Transverse colon (tissue), 4 donors: ENCODE measurements at regions not wholly inside any gene's neighbourhood (a gene's known extent, or its start where the extent isn't known, plus 50 kb on each side); places are given as distances from the start of the nearest gene placed in this dataset.

ENCODE experiments used
- DNase-seq: peaks from one replicate; pipeline ENCODE4 v3.0.0-alpha.2; 2019
- H3K27ac ChIP-seq, 4 donors: fragments of 200-600 bp; sonication (generic); 2 replicates each; pipeline ENCODE4 v1.5.1; 2016 to 2018; ENCODE audit warnings: inconsistent platforms in 4 of 4
- H3K27me3 ChIP-seq: fragments of 200-600 bp; sonication (generic); 2 replicates; pipeline ENCODE4 v1.5.1; 2017; ENCODE audit warnings: inconsistent platforms
- H3K36me3 ChIP-seq, 4 donors: fragments of 200-600 bp; sonication (generic); 2 replicates each; pipeline ENCODE4 v1.5.1; 2017 to 2019; ENCODE audit warnings: inconsistent platforms in 4 of 4
- H3K4me1 ChIP-seq, 4 donors: fragments of 200-600 bp; sonication (generic); 2 replicates each; pipeline ENCODE4 v1.5.1; 2017 to 2020; ENCODE audit warnings: inconsistent platforms in 4 of 4
- H3K4me3 ChIP-seq, 4 donors: fragments of 200-600 bp; sonication (generic); 1 replicate in 1 of 4; 2 replicates in 3 of 4; pipeline versions ENCODE4 v1.5.1 to v1.6.1; 2017 to 2019; ENCODE audit warnings: inconsistent platforms in 4 of 4
- H3K9me3 ChIP-seq, 2 donors: fragments of 200-600 bp; sonication (generic); 2 replicates each; pipeline ENCODE4 v1.5.1; 2017 to 2019; ENCODE audit warnings: inconsistent platforms in 2 of 2
- CTCF ChIP-seq, 5 experiments: fragments of 200-600 bp in 3 of 5; fragments of 450-650 bp in 2 of 5; sonication (generic) in 3 of 5; IDR thresholded peaks; 1 replicate in 2 of 5; 2 replicates in 3 of 5; pipeline ENCODE4 v1.5.1; 2016 to 2017; ENCODE audit warnings: antibody characterized with exemption in 5 of 5, inconsistent platforms in 3 of 5, mild to moderate bottlenecking in 2 of 5, moderate library complexity in 1 of 5
- EP300 ChIP-seq: sonication (generic); formaldehyde crosslinking; IDR thresholded peaks from one replicate; pipeline ENCODE4 v1.6.1; 2017; ENCODE audit warnings: antibody characterized with exemption, low read depth
- POLR2A ChIP-seq: fragments of 450-650 bp; IDR thresholded peaks from one replicate; pipeline ENCODE4 v1.6.1; 2016; ENCODE audit warnings: antibody characterized with exemption, mild to moderate bottlenecking, moderate library complexity
- POLR2AphosphoS5 ChIP-seq, 3 donors: sonication (generic); formaldehyde crosslinking; IDR thresholded peaks; one replicate each; pipeline ENCODE4 v1.6.1; 2016; ENCODE audit warnings: antibody characterized with exemption in 3 of 3
- WGBS, 2 donors: methylation state at CpG; one replicate each; pipeline ENCODE4 v1.1.5; 2018; ENCODE audit warnings: low coverage in 1 of 2; 5-methylcytosine and 5-hydroxymethylcytosine counted together
- in situ Hi-C, 4 donors: fragments of 200-750 bp; cut with MboI; loops; one replicate each; pipeline versions ENCODE4 v1.15.0 to v1.15.1; 2017; ENCODE audit warnings: low sequenced_read_pairs in 3 of 4, low pct_ligation_motif_present in 1 of 4, low pct_unique_long_range_greater_than_20kb in 1 of 4
- intact Hi-C: fragments of 100-400 bp; cut with DNase I; formaldehyde crosslinking; loops from one replicate; pipeline ENCODE4 v1.15.1; 2023; ENCODE audit warnings: low total_unique reads

GRCh38 chrX:40962793-40963407 lies 122.3 kb upstream of the USP9X start:
- intact Hi-C loops (no loop called here), in situ Hi-C loops (no loop called here)

GRCh38 chrX:40964008-40964407 lies 121.2 kb upstream of the USP9X start:
- Histone ChIP-seq H3K4me3 (no peak overlapping the region), H3K9me3 (no peaks in the 10 kb centered on the region), H3K27me3 (no peaks in the 10 kb centered on the region), H3K27ac (no peak overlapping the region), H3K4me1 (no peaks in the 10 kb centered on the region), H3K36me3 (no peaks in the 10 kb centered on the region)
- 86% methylated on average over 1 of the region's 1 CpG; no CpG with 5 or more reads in 1 of the 2 donors for WGBS, 2 donors
- intact Hi-C loops = no loop called here
- in situ Hi-C loops = no loop called here
- TF ChIP-seq POLR2A (no peak), EP300 (no peak), POLR2AphosphoS5 (IDR thresholded peaks at IDR 0.05) (no peak), CTCF (IDR thresholded peaks at IDR 0.05) (no peak)
- DNase-seq = no peak

More at GRCh38 chrX:40962793-40963407, 122.3 kb upstream of the USP9X start:
- Histone ChIP-seq H3K27me3 (no peaks in the 10 kb centered on the region), H3K36me3 (no peaks in the 10 kb centered on the region), H3K9me3 (no peaks in the 10 kb centered on the region), H3K27ac (no peak overlapping the region), H3K4me1 (no peaks in the 10 kb centered on the region), H3K4me3 (no peak overlapping the region)
- DNase-seq = no peak
- TF ChIP-seq POLR2A (no peak), EP300 (no peak), POLR2AphosphoS5 (IDR thresholded peaks at IDR 0.05) (no peak), CTCF (IDR thresholded peaks at IDR 0.05) (no peak)
- WGBS, 2 donors = 88 to 95% methylated on average over 3 to 11 of the region's 12 CpGs

- in situ Hi-C loops (no loop called here), intact Hi-C loops (no loop called here)
- no peaks in the 10 kb centered on the region for H3K27me3 ChIP-seq
- no peaks in the 10 kb centered on the region for H3K9me3 ChIP-seq
- no peaks in the 10 kb centered on the region for H3K4me1 ChIP-seq
- H3K4me3 ChIP-seq = no peak overlapping the region
- H3K27ac ChIP-seq = no peak overlapping the region
- DNase-seq = no peak
- no peaks in the 10 kb centered on the region for H3K36me3 ChIP-seq
- TF ChIP-seq EP300 (no peak), POLR2AphosphoS5 (IDR thresholded peaks at IDR 0.05) (no peak), POLR2A (no peak), CTCF (IDR thresholded peaks at IDR 0.05) (no peak)
- WGBS, 2 donors = 38 to 68% methylated on average over 1 to 4 of the region's 4 CpGs
Measured at GRCh38 chrX:40964633-40965586, 120.3 kb upstream of the USP9X start.

GRCh38 chrX:40966213-40966820 lies 118.9 kb upstream of the USP9X start:
- H3K27ac ChIP-seq = no peak overlapping the region
- WGBS, 2 donors = 74% methylated on average over 6 of the region's 6 CpGs; no CpG with 5 or more reads in 1 of the 2 donors

More at GRCh38 chrX:40966213-40966820, 118.9 kb upstream of the USP9X start:
- TF ChIP-seq EP300 (no peak), POLR2AphosphoS5 (IDR thresholded peaks at IDR 0.05) (no peak), CTCF (IDR thresholded peaks at IDR 0.05) (no peak), POLR2A (no peak)
- intact Hi-C loops (no loop called here), in situ Hi-C loops (no loop called here)
- no peak for DNase-seq
- Histone ChIP-seq H3K4me3 (no peak overlapping the region), H3K36me3 (no peaks in the 10 kb centered on the region), H3K4me1 (no peaks in the 10 kb centered on the region), H3K27me3 (no peaks in the 10 kb centered on the region), H3K9me3 (no peaks in the 10 kb centered on the region)
